Effector memory CD8-positive, alpha-beta T cell (primary cell): ENCODE measurements at regions not wholly inside any gene's neighbourhood (a gene's known extent, or its start where the extent isn't known, plus 50 kb on each side); places are given as distances from the start of the nearest gene placed in this dataset.

ENCODE experiments used
- ATAC-seq: fragments of 150-1000 bp; cut with Tn5 transposase; replicated peaks from 2 replicates; pipeline ENCODE4 v1.10.0; 2021; ENCODE audit warnings: mild to moderate bottlenecking, moderate library complexity
- DNase-seq, 3 experiments: peaks; one replicate each; pipeline ENCODE4 v3.0.0; 2021
- H3K27ac Mint-ChIP-seq, 2 donors: one replicate each; pipeline ENCODE4 v1.8.0; 2022; ENCODE audit warnings: mild to moderate bottlenecking in 2 of 2, mixed read lengths in 2 of 2, moderate library complexity in 2 of 2
- H3K27me3 Mint-ChIP-seq, 2 donors: one replicate each; pipeline ENCODE4 v1.8.0; 2022; ENCODE audit warnings: mixed read lengths in 2 of 2
- H3K36me3 Mint-ChIP-seq: one replicate; pipeline ENCODE4 v1.8.0; 2022; ENCODE audit warnings: mild to moderate bottlenecking, moderate library complexity, mixed read lengths; ENCODE audit not compliant: insufficient read depth
- H3K4me1 Mint-ChIP-seq, 2 donors: one replicate each; pipeline ENCODE4 v1.8.0; 2022; ENCODE audit warnings: low read depth in 2 of 2, mixed read lengths in 2 of 2
- H3K4me3 Mint-ChIP-seq, 2 donors: one replicate each; pipeline ENCODE4 v1.8.0; 2022; ENCODE audit warnings: mild to moderate bottlenecking in 2 of 2, mixed read lengths in 2 of 2, moderate library complexity in 2 of 2
- H3K9me3 Mint-ChIP-seq, 2 donors: one replicate each; pipeline ENCODE4 v1.8.0; 2022; ENCODE audit warnings: mixed read lengths in 2 of 2

DNA sequence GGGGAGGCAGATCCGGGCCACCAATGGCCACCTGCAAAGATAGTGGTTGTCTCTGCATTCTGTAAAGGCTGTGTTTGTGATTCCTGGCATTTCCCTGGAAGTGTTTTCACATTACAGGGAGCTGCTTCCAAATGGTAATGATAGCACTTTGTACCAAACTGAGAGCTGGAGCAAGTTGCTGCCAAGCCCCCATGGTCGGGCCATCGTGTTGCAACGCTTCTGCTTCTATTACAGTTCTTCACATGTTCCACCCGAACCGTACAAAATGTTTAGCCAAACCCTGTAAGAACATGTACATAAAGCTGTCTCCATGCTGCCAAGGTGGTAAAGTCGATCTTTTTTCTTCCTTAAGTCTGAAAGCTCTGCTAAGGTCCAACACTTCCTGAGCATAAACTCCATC, 397.7 kb upstream of the NFE2L3 start:
- DNase-seq (no peak), ATAC-seq (no peak)
- Mint-ChIP-seq H3K4me3 (no peak overlapping the region), H3K27ac (no peak overlapping the region), H3K36me3 (no peaks in the 10 kb centered on the region), H3K9me3 (no peaks in the 10 kb centered on the region), H3K27me3 (peaks cover 13 to 37% of the 10 kb centered on the region in 2 donors), H3K4me1 (no peaks in the 10 kb centered on the region)

DNA sequence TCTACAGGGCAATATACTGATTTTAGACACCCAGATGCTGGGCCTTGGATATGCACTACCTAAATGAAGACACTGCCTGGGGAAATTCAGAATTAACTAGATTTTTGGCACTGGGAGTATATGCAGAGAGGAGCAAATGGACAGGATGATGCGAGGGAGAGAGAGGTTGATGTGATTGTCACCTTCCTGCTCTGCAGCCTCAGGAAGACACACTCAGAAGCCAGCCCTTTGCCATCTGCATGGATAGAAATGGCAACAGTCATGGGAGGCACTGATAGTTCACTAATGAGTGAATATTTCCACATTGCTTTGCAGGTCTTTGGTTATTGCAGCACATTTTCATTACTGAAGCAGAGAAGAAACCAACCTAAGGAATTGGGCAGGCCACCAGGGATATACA, 397.2 kb upstream of the NFE2L3 start:
- Mint-ChIP-seq H3K4me1 (no peaks in the 10 kb centered on the region), H3K4me3 (no peak overlapping the region), H3K27ac (no peak overlapping the region), H3K9me3 (no peaks in the 10 kb centered on the region), H3K27me3 (peaks cover 13 to 41% of the 10 kb centered on the region in 2 donors), H3K36me3 (no peaks in the 10 kb centered on the region)
- ATAC-seq, result no peak
- no peak for DNase-seq

DNA sequence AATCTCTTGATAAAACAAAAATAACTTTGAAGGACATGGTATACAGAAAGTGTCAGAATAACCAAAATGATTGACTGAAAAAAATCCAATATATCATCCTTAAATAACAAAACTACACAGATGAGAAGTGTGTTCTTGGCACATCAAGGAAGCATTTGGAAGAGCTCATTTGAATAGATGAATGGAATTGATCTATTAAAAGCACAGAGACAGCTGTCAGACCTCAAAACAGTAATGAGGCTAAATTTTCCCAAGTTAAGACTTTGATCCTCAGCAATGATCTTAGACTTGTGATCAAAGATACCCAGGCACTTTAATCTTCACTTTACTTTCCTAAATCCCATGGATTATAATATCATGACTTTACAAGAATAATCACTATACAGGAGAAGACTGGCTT, 395.4 kb upstream of the NFE2L3 start:
- Mint-ChIP-seq H3K27ac (no peak overlapping the region), H3K36me3 (no peaks in the 10 kb centered on the region), H3K4me1 (no peaks in the 10 kb centered on the region), H3K4me3 (no peak overlapping the region), H3K9me3 (no peaks in the 10 kb centered on the region), H3K27me3 (peaks cover 13 to 54% of the 10 kb centered on the region in 2 donors)
- DNase-seq (no peak), ATAC-seq (no peak)

DNA sequence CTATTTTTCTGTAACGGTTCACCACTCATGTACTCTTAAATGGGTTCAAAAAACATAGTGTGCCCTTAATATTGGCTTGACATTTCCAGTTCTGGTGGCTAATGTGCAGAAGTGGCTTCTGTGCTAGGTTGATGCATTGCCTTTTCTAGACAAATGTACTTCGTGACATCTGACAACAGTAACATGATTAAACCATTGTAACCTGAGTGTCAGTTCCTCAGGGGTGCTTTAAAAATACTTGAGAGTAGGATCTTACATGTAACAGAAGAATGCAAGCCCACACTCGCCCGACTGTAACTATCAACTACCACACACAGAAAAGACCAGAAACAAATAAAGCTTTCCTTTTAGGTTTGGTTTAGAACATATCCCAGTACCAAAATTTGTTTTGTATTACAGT, 393.4 kb upstream of the NFE2L3 start:
- DNase-seq, result no peak

DNA sequence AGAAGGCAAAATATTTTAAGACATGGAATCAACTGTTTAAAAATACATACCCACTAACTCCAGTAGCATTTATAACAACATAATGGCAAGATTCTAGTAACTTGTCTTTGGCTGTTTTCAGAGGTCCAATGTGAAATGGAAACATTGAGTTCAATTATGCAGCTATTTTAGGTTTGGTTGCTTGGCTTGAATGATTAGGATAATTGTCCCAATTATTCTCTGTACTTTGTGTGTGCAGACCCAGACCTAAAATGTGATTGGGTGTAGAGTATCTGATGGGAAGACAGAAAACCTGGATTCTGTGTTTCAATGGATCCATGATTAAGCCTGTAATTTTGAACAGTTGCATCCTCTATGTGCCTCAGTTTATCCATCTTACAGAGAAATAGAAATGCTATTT, 392.7 kb upstream of the NFE2L3 start:
- no peak for DNase-seq

More for the DNA sequence above, 393.4 kb upstream of the NFE2L3 start:
- Mint-ChIP-seq H3K9me3 (no peaks in the 10 kb centered on the region), H3K4me1 (no peaks in the 10 kb centered on the region), H3K36me3 (no peaks in the 10 kb centered on the region), H3K27me3 (peaks cover 11 to 53% of the 10 kb centered on the region in 2 donors), H3K27ac (no peak overlapping the region), H3K4me3 (no peak overlapping the region)
- ATAC-seq, result no peak

GRCh38 chr7:25759748-25760147, 392.2 kb upstream of the NFE2L3 start:
- ATAC-seq (no peak), DNase-seq (no peak)
- Mint-ChIP-seq H3K27ac (no peak overlapping the region), H3K9me3 (no peaks in the 10 kb centered on the region), H3K27me3 (peaks cover 14 to 41% of the 10 kb centered on the region in 2 donors), H3K4me1 (no peaks in the 10 kb centered on the region), H3K4me3 (no peak overlapping the region), H3K36me3 (no peaks in the 10 kb centered on the region)

More for the DNA sequence above, 392.7 kb upstream of the NFE2L3 start:
- Mint-ChIP-seq H3K9me3 (no peaks in the 10 kb centered on the region), H3K27me3 (peaks cover 15 to 46% of the 10 kb centered on the region in 2 donors), H3K27ac (no peak overlapping the region), H3K4me1 (no peaks in the 10 kb centered on the region), H3K36me3 (no peaks in the 10 kb centered on the region), H3K4me3 (no peak overlapping the region)
- no peak for ATAC-seq

DNA sequence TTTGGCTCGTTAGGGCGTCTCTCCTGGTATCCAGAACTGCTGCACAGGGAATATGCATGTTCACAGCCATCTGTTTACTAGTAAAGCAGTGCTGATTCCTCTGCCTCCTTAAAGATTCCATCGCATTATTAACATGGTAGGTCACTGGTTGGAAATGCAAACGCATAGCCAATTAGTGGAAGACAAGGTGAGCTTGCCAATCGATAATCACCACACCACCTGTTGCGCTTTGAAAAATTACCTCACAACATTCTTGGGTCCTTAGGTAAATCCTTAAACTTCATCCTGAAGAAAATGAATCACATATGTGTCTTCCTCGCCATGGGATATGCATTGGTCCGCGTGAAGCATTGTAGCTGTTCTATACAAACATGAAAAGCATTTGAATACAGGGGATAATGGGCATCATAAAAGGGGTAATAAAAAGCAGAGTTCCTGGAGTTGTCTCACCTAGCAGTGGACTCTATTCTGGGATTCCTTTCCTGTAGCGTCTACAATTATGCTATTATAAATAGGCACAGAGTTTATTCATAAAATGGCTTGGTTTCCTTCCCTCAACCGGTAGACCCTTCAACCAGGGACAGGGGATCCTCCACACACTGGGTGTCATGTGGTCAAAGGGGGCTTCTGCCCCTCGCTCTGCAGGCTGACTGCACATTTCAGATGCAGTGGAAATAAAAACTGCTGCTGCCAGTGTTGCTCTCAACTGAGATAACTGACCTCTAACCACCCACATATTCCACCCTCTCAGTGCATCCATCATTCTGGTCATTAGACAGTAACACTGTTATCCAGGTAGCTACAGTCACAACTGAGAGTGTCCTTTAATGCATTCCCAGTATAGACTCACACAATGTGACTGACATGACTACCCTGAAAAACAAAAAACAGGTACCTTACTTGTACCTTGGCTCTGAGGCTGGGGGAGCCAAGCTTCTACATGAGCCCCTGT, 389.2 kb upstream of the NFE2L3 start:
- no peaks in the 10 kb centered on the region for H3K36me3 Mint-ChIP-seq
- H3K4me1 Mint-ChIP-seq, result no peaks in the 10 kb centered on the region
- DNase-seq (no peak), ATAC-seq (no peak)
- H3K27ac Mint-ChIP-seq, result no peak overlapping the region
- H3K27me3 Mint-ChIP-seq, result peaks cover 17 to 37% of the 10 kb centered on the region in 2 donors
- H3K4me3 Mint-ChIP-seq, result no peak overlapping the region
- H3K9me3 Mint-ChIP-seq, result no peaks in the 10 kb centered on the region

GRCh38 chr7:25763463-25763860, 388.5 kb upstream of the NFE2L3 start:
- H3K27me3 Mint-ChIP-seq, result peaks cover 20 to 43% of the 10 kb centered on the region in 2 donors
- H3K36me3 Mint-ChIP-seq, result no peaks in the 10 kb centered on the region
- ATAC-seq (no peak), DNase-seq (no peak)
- H3K27ac Mint-ChIP-seq, result no peak overlapping the region
- no peaks in the 10 kb centered on the region for H3K9me3 Mint-ChIP-seq
- H3K4me3 Mint-ChIP-seq, result no peak overlapping the region
- H3K4me1 Mint-ChIP-seq, result no peaks in the 10 kb centered on the region

DNA sequence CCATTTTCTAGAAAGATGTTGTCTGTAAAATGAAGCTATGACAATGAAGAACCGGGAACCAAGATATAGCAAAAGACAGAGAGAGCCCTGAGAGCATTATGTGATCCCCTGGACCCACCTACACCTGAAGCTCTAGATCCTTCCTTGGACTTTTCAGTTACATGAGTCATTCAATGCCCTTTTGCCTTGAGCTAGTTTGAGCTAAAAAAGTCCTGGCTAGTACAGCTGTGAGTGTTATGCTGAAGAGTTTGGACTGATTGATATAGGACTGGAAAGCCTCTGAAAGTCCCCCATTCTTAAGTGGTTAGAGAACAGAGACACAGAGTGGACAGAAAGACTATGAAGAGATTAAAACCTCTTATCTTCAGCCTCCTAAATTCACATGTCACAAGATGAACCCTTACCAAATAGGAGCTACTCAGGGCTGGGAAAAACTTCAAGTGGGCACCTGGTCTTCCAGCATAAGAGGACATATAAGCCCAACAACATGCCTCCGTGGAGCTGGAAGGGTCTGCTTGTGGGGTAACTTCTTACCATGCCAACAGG, 386.8 kb upstream of the NFE2L3 start:
- Mint-ChIP-seq H3K9me3 (no peaks in the 10 kb centered on the region), H3K4me3 (no peak overlapping the region), H3K4me1 (no peaks in the 10 kb centered on the region), H3K27ac (no peak overlapping the region), H3K36me3 (no peaks in the 10 kb centered on the region), H3K27me3 (peaks cover 25 to 40% of the 10 kb centered on the region in 2 donors)
- ATAC-seq (no peak), DNase-seq (no peak)

DNA sequence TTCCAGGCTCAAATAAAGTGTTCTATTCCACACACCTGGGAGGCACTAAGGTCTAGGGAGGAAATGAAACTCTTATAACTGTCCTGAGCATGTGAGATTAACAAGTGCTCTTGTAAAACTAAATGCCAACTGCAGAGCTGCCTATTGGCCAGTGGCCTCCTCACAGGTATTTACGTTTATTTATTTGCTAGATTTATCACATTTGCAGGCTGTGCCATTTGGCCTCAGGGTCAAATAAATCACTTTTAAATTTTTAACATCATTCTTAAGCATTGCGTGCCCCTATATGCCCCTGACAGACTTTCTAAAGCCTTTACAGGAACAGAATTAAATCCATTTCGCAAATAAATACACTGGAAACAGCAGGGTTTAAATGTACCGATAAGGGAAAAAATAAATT, 381.8 kb upstream of the NFE2L3 start:
- Mint-ChIP-seq H3K4me1 (no peaks in the 10 kb centered on the region), H3K27me3 (peaks cover 14 to 17% of the 10 kb centered on the region in 2 donors), H3K9me3 (no peaks in the 10 kb centered on the region), H3K4me3 (no peak overlapping the region), H3K36me3 (no peaks in the 10 kb centered on the region), H3K27ac (no peak overlapping the region)
- ATAC-seq (no peak), DNase-seq (no peak)

DNA sequence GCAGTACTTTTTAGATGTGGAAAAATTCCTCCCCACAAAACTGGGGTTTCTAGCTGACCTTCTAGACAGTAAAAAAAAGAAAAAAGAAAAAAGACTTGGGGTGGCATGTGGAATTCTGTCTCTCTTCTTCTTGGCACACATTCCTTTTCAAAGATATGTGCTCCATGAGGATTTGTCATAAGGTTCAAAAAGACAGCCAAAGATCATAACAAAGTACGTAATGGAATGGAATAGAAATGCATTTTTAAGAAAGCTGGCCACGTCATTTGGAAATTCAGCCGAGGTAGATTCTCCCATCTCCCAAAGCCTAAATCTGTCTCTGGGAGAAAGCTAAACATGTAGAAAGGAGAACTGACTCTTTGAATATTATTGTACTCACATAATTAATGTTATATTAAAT, 381.3 kb upstream of the NFE2L3 start:
- Mint-ChIP-seq H3K36me3 (no peaks in the 10 kb centered on the region), H3K9me3 (no peaks in the 10 kb centered on the region), H3K27ac (no peak overlapping the region), H3K4me1 (no peaks in the 10 kb centered on the region), H3K4me3 (no peak overlapping the region), H3K27me3 (peaks cover 14 to 17% of the 10 kb centered on the region in 2 donors)
- no peak for ATAC-seq
- no peak for DNase-seq

DNA sequence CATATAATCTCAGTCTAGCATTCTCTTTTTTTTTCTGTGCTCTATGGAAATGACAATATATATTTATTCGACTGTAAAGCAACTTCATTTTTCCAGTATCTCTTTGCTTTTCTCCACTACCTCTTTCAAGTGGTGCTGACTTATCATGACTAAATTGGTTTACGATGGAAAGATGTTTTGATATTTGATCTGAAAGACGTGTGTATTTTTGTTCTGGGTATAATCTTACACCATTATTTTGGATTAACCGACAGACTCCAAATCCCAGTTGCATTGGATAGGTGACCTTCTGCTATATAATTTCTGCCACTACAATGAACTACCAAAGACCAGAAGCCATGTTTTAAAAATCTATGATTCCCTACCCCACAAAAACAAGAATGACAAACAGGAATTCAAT, 380.5 kb upstream of the NFE2L3 start:
- ATAC-seq (no peak), DNase-seq (no peak)
- Mint-ChIP-seq H3K4me1 (no peaks in the 10 kb centered on the region), H3K27me3 (peaks cover 14 to 20% of the 10 kb centered on the region in 2 donors), H3K27ac (no peak overlapping the region), H3K9me3 (no peaks in the 10 kb centered on the region), H3K36me3 (no peaks in the 10 kb centered on the region), H3K4me3 (no peak overlapping the region)

DNA sequence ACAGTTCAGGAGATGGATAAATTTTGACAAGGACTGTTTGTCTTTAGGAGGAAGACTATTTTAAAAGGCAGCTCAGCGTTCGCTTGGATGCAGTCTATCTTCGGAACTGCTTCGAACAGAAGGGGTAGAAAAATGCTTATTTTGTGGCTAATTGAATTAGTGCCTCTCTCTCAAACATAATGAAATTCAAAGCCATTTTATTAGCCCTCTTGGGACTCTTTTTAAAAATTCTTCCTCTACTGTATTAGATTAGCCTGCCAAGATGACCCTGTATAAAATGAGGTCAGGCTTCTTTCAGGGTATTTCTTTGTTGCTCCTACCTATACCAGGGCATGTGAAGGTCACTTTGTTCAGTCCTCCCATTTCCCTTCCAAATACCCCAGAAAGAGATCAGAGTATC, 379.2 kb upstream of the NFE2L3 start:
- DNase-seq (no peak), ATAC-seq (no peak)
- no peaks in the 10 kb centered on the region for H3K9me3 Mint-ChIP-seq
- H3K36me3 Mint-ChIP-seq, result no peaks in the 10 kb centered on the region
- peaks cover 19 to 29% of the 10 kb centered on the region in 2 donors for H3K27me3 Mint-ChIP-seq
- H3K27ac Mint-ChIP-seq, result no peak overlapping the region
- no peaks in the 10 kb centered on the region for H3K4me1 Mint-ChIP-seq
- H3K4me3 Mint-ChIP-seq, result no peak overlapping the region

DNA sequence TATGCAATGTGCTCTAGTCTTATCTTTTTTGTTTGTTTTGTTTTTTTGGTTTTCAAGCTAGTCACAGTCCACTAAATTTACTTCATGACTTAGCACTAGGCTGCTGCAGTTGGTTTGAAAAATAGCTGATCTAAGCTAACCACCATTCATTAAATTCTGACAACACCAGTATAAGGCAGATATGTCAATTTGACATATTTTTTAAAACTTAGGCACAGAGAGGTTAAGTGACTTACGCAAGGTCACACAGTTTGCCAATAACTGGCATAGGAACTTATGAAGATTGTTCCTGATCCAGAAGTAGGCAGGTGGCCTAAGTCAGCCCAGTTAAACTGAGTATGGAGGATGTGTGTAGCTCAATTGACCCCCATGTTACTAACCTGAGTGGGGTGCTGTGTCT, 377.3 kb upstream of the NFE2L3 start:
- no peak for DNase-seq
- H3K27ac Mint-ChIP-seq, result no peak overlapping the region
- H3K9me3 Mint-ChIP-seq, result no peaks in the 10 kb centered on the region

More for the DNA sequence above, 377.3 kb upstream of the NFE2L3 start:
- Mint-ChIP-seq H3K27me3 (peaks cover 11 to 25% of the 10 kb centered on the region in 2 donors), H3K36me3 (no peaks in the 10 kb centered on the region), H3K4me1 (no peaks in the 10 kb centered on the region), H3K4me3 (no peak overlapping the region)
- ATAC-seq, result no peak
